ENCODE measurements at regions not wholly inside any gene's neighbourhood (a gene's known extent, or its start where the extent isn't known, plus 50 kb on each side); places are given as distances from the start of the nearest gene placed in this dataset.

- no peak for TF ChIP-seq JUND (IDR thresholded peaks at IDR 0.05; ENCODE audit: low read length)
- no peak for TF ChIP-seq SRF (IDR thresholded peaks at IDR 0.05; ENCODE audit: low read depth, low read length)
- TF ChIP-seq RAD21 (IDR thresholded peaks at IDR 0.05 in 1 of 2, conservative IDR thresholded peaks at IDR 0.05 in 1 of 2; ENCODE audit: low read depth in 2 of 2, low read length in 2 of 2): no peak
- no peak for TF ChIP-seq KDM5A (IDR thresholded peaks at IDR 0.05; ENCODE audit: low read length)
Measured at GRCh38 chr2:215779912-215780311, 233.4 kb downstream of the MREG start (continued).

Data from H1 (cell line).